Vagina (tissue), 2 donors: ENCODE measurements at regions not wholly inside any gene's neighbourhood (a gene's known extent, or its start where the extent isn't known, plus 50 kb on each side); places are given as distances from the start of the nearest gene placed in this dataset.
A peak's percentile ranks its signal among the peaks of the same experiment; 100 is the strongest.

Experiments
- DNase-seq, 2 donors: peaks; one replicate each; pipeline ENCODE4 v3.0.0-alpha.2; 2017; ENCODE audit errors: extremely low spot score in 2 of 2
- H3K27ac ChIP-seq: fragments of 200-600 bp; sonication (generic); one replicate; pipeline ENCODE4 v1.5.1; 2019
- H3K27me3 ChIP-seq: fragments of 200-600 bp; sonication (generic); one replicate; pipeline ENCODE4 v1.5.1; 2019
- H3K36me3 ChIP-seq, 2 donors: fragments of 200-600 bp; sonication (generic); one replicate each; pipeline ENCODE4 v1.5.1; 2017 to 2019
- H3K4me1 ChIP-seq: fragments of 200-600 bp; sonication (generic); one replicate; pipeline ENCODE4 v1.5.1; 2019
- H3K4me3 ChIP-seq, 2 donors: fragments of 200-600 bp; sonication (generic); 1 replicate in 1 of 2; 2 replicates in 1 of 2; pipeline ENCODE4 v1.5.1; 2016 to 2019
- H3K9me3 ChIP-seq: fragments of 200-600 bp; sonication (generic); one replicate; pipeline ENCODE4 v1.5.1; 2019
- CTCF ChIP-seq, 3 experiments: fragments of 450-650 bp in 2 of 3; fragments of 200-600 bp in 1 of 3; sonication (generic) in 1 of 3; IDR thresholded peaks; one replicate each; pipeline ENCODE4 v1.5.1; 2017 to 2019; ENCODE audit warnings: antibody characterized with exemption in 3 of 3, mild to moderate bottlenecking in 2 of 3, moderate library complexity in 2 of 3
- POLR2A ChIP-seq, 2 donors: fragments of 450-650 bp; IDR thresholded peaks; one replicate each; pipeline ENCODE4 v1.6.1; 2017; ENCODE audit warnings: antibody characterized with exemption in 2 of 2, mild to moderate bottlenecking in 2 of 2, moderate library complexity in 2 of 2
- POLR2AphosphoS5 ChIP-seq, 2 donors: sonication (generic); formaldehyde crosslinking; IDR thresholded peaks; one replicate each; pipeline ENCODE4 v1.9.0; 2017; ENCODE audit warnings: antibody characterized with exemption in 2 of 2, mild to moderate bottlenecking in 2 of 2, low read depth in 1 of 2; ENCODE audit not compliant: insufficient read depth in 1 of 2
- intact Hi-C: fragments of 100-400 bp; cut with DNase I; formaldehyde crosslinking; loops from one replicate; pipeline ENCODE4 v1.15.1; 2023

- DNase-seq: peak in 1 of 2 donors; percentile 80
Observed at GRCh38 chr20:51163996-51164600, 141.2 kb upstream of the KCNG1 start.

GRCh38 chr20:51162015-51162414, 139.1 kb upstream of the KCNG1 start:
- H3K27me3 ChIP-seq: no peaks in the 10 kb centered on the region
- H3K9me3 ChIP-seq: no peaks in the 10 kb centered on the region
- no peak overlapping the region for H3K27ac ChIP-seq
- H3K4me3 ChIP-seq: no peak overlapping the region
- TF ChIP-seq CTCF (IDR thresholded peaks at IDR 0.05) (no peak), POLR2AphosphoS5 (IDR thresholded peaks at IDR 0.05; ENCODE audit: insufficient read depth in 1 of 2, low read depth in 1 of 2) (no peak), POLR2A (IDR thresholded peaks at IDR 0.05) (no peak)
- DNase-seq: peak in 1 of 2 donors; percentile 44
- no peaks in the 10 kb centered on the region for H3K4me1 ChIP-seq
- intact Hi-C loops: no loop called here
- H3K36me3 ChIP-seq: no peaks in the 10 kb centered on the region

More at GRCh38 chr20:51163996-51164600, 141.2 kb upstream of the KCNG1 start:
- H3K27me3 ChIP-seq: no peaks in the 10 kb centered on the region
- H3K4me3 ChIP-seq: no peak overlapping the region
- intact Hi-C loops: no loop called here
- no peaks in the 10 kb centered on the region for H3K4me1 ChIP-seq
- H3K36me3 ChIP-seq: no peaks in the 10 kb centered on the region
- TF ChIP-seq POLR2A (IDR thresholded peaks at IDR 0.05) (no peak), CTCF (IDR thresholded peaks at IDR 0.05) (no peak), POLR2AphosphoS5 (IDR thresholded peaks at IDR 0.05; ENCODE audit: insufficient read depth in 1 of 2, low read depth in 1 of 2) (no peak)
- no peaks in the 10 kb centered on the region for H3K9me3 ChIP-seq
- no peak overlapping the region for H3K27ac ChIP-seq

- Histone ChIP-seq H3K36me3 (no peaks in the 10 kb centered on the region), H3K27ac (no peak overlapping the region), H3K4me1 (peaks cover 9% of the 10 kb centered on the region), H3K4me3 (no peak overlapping the region), H3K27me3 (no peaks in the 10 kb centered on the region), H3K9me3 (no peaks in the 10 kb centered on the region)
- intact Hi-C loops: no loop called here
- no peak for TF ChIP-seq POLR2AphosphoS5 (IDR thresholded peaks at IDR 0.05; ENCODE audit: insufficient read depth in 1 of 2, low read depth in 1 of 2)
- no peak for TF ChIP-seq POLR2A (IDR thresholded peaks at IDR 0.05)
- TF ChIP-seq CTCF (IDR thresholded peaks at IDR 0.05): no peak
- peak in 1 of 2 donors; percentile 77 for DNase-seq
Observed at GRCh38 chr20:51160821-51161220, 137.9 kb upstream of the KCNG1 start.

- Histone ChIP-seq H3K36me3 (no peaks in the 10 kb centered on the region), H3K4me3 (no peak overlapping the region), H3K27me3 (no peaks in the 10 kb centered on the region), H3K9me3 (no peaks in the 10 kb centered on the region), H3K27ac (no peak overlapping the region), H3K4me1 (peaks cover 9% of the 10 kb centered on the region)
- peak in 1 of 2 donors; percentile 75 for DNase-seq
- intact Hi-C loops: no loop called here
- no peak for TF ChIP-seq POLR2AphosphoS5 (IDR thresholded peaks at IDR 0.05; ENCODE audit: insufficient read depth in 1 of 2, low read depth in 1 of 2)
- TF ChIP-seq CTCF (IDR thresholded peaks at IDR 0.05): no peak
- no peak for TF ChIP-seq POLR2A (IDR thresholded peaks at IDR 0.05)
Observed at GRCh38 chr20:51159981-51160380, 137.1 kb upstream of the KCNG1 start.

GRCh38 chr20:51159303-51159702, 136.4 kb upstream of the KCNG1 start:
- no peak for TF ChIP-seq CTCF (IDR thresholded peaks at IDR 0.05)
- no peak for TF ChIP-seq POLR2AphosphoS5 (IDR thresholded peaks at IDR 0.05; ENCODE audit: insufficient read depth in 1 of 2, low read depth in 1 of 2)
- no peak for TF ChIP-seq POLR2A (IDR thresholded peaks at IDR 0.05)
- Histone ChIP-seq H3K36me3 (no peaks in the 10 kb centered on the region), H3K9me3 (no peaks in the 10 kb centered on the region), H3K27me3 (no peaks in the 10 kb centered on the region), H3K27ac (no peak overlapping the region), H3K4me3 (no peak overlapping the region), H3K4me1 (peaks cover 9% of the 10 kb centered on the region)
- intact Hi-C loops: no loop called here
- peak in 1 of 2 donors; percentile 52 for DNase-seq
